ENCODE measurements at regions not wholly inside any gene's neighbourhood (a gene's known extent, or its start where the extent isn't known, plus 50 kb on each side); places are given as distances from the start of the nearest gene placed in this dataset.

GRCh38 chr5:154566146-154566680 lies 88.2 kb upstream of the HAND1 start:
- Histone ChIP-seq H3K9me3 (ENCODE audit: insufficient read depth, low read depth, low read length) (no peaks in the 10 kb centered on the region), H3K27me3 (ENCODE audit: insufficient read depth, low read length) (no peaks in the 10 kb centered on the region), H3K9ac (ENCODE audit: low read depth, low read length) (no peak overlapping the region)

GRCh38 chr5:154565123-154565522 lies 87.1 kb upstream of the HAND1 start:
- H3K9me3 ChIP-seq (ENCODE audit: insufficient read depth, low read depth, low read length) = no peaks in the 10 kb centered on the region
- H3K36me3 ChIP-seq (ENCODE audit: insufficient read depth, low read depth, low read length) = no peaks in the 10 kb centered on the region
- H3K4me1 ChIP-seq (ENCODE audit: insufficient read depth, low read length) = no peaks in the 10 kb centered on the region
- H3K9ac ChIP-seq (ENCODE audit: low read depth, low read length) = no peak overlapping the region
- no peak overlapping the region for H3K27ac ChIP-seq (ENCODE audit: low read length)
- H3K4me3 ChIP-seq (ENCODE audit: low read length) = no peak overlapping the region
- no peaks in the 10 kb centered on the region for H3K27me3 ChIP-seq (ENCODE audit: insufficient read depth, low read length)

More at GRCh38 chr5:154566146-154566680, 88.2 kb upstream of the HAND1 start:
- no peaks in the 10 kb centered on the region for H3K4me1 ChIP-seq (ENCODE audit: insufficient read depth, low read length)
- no peak overlapping the region for H3K4me3 ChIP-seq (ENCODE audit: low read length)
- H3K36me3 ChIP-seq (ENCODE audit: insufficient read depth, low read depth, low read length) = no peaks in the 10 kb centered on the region
- H3K27ac ChIP-seq (ENCODE audit: low read length) = no peak overlapping the region

- H3K9me3 ChIP-seq (ENCODE audit: insufficient read depth, low read depth, low read length) = no peaks in the 10 kb centered on the region
- no peaks in the 10 kb centered on the region for H3K36me3 ChIP-seq (ENCODE audit: insufficient read depth, low read depth, low read length)
- H3K9ac ChIP-seq (ENCODE audit: low read depth, low read length) = no peak overlapping the region
- no peaks in the 10 kb centered on the region for H3K4me1 ChIP-seq (ENCODE audit: insufficient read depth, low read length)
- H3K27me3 ChIP-seq (ENCODE audit: insufficient read depth, low read length) = no peaks in the 10 kb centered on the region
- no peak overlapping the region for H3K4me3 ChIP-seq (ENCODE audit: low read length)
- H3K27ac ChIP-seq (ENCODE audit: low read length) = no peak overlapping the region
These were observed 84.3 kb upstream of the HAND1 start for GRCh38 chr5:154562244-154562880.

- Histone ChIP-seq H3K27ac (ENCODE audit: low read length) (no peak overlapping the region), H3K36me3 (ENCODE audit: insufficient read depth, low read depth, low read length) (no peaks in the 10 kb centered on the region)
These were observed 81.6 kb upstream of the HAND1 start for GRCh38 chr5:154559398-154560276.

GRCh38 chr5:154557548-154557947 lies 79.5 kb upstream of the HAND1 start:
- H3K4me3 ChIP-seq (ENCODE audit: low read length) = no peak overlapping the region
- H3K27me3 ChIP-seq (ENCODE audit: insufficient read depth, low read length) = no peaks in the 10 kb centered on the region
- H3K9me3 ChIP-seq (ENCODE audit: insufficient read depth, low read depth, low read length) = peaks cover 10% of the 10 kb centered on the region; the same call in 1 of the 2 replicates
- H3K36me3 ChIP-seq (ENCODE audit: insufficient read depth, low read depth, low read length) = no peaks in the 10 kb centered on the region
- H3K4me1 ChIP-seq (ENCODE audit: insufficient read depth, low read length) = no peaks in the 10 kb centered on the region
- no peak overlapping the region for H3K27ac ChIP-seq (ENCODE audit: low read length)
- no peak overlapping the region for H3K9ac ChIP-seq (ENCODE audit: low read depth, low read length)

More at GRCh38 chr5:154559398-154560276, 81.6 kb upstream of the HAND1 start:
- H3K4me3 ChIP-seq (ENCODE audit: low read length) = no peak overlapping the region
- H3K9me3 ChIP-seq (ENCODE audit: insufficient read depth, low read depth, low read length) = no peaks in the 10 kb centered on the region
- H3K4me1 ChIP-seq (ENCODE audit: insufficient read depth, low read length) = no peaks in the 10 kb centered on the region
- H3K9ac ChIP-seq (ENCODE audit: low read depth, low read length) = no peak overlapping the region
- no peaks in the 10 kb centered on the region for H3K27me3 ChIP-seq (ENCODE audit: insufficient read depth, low read length)

GRCh38 chr5:154547551-154547950 lies 69.5 kb upstream of the HAND1 start:
- H3K4me3 ChIP-seq (ENCODE audit: low read length) = no peak overlapping the region
- no peaks in the 10 kb centered on the region for H3K4me1 ChIP-seq (ENCODE audit: insufficient read depth, low read length)
- H3K36me3 ChIP-seq (ENCODE audit: insufficient read depth, low read depth, low read length) = no peaks in the 10 kb centered on the region
- H3K27ac ChIP-seq (ENCODE audit: low read length) = no peak overlapping the region
- H3K9ac ChIP-seq (ENCODE audit: low read depth, low read length) = no peak overlapping the region
- H3K27me3 ChIP-seq (ENCODE audit: insufficient read depth, low read length) = peaks cover 7% of the 10 kb centered on the region
- H3K9me3 ChIP-seq (ENCODE audit: insufficient read depth, low read depth, low read length) = no peaks in the 10 kb centered on the region; the same call in 1 of the 2 replicates

GRCh38 chr5:154546719-154547118 lies 68.7 kb upstream of the HAND1 start:
- no peak overlapping the region for H3K27ac ChIP-seq (ENCODE audit: low read length)
- no peak overlapping the region for H3K9ac ChIP-seq (ENCODE audit: low read depth, low read length)
- no peaks in the 10 kb centered on the region for H3K36me3 ChIP-seq (ENCODE audit: insufficient read depth, low read depth, low read length)
- H3K4me3 ChIP-seq (ENCODE audit: low read length) = no peak overlapping the region
- no peaks in the 10 kb centered on the region for H3K9me3 ChIP-seq (ENCODE audit: insufficient read depth, low read depth, low read length)
- H3K4me1 ChIP-seq (ENCODE audit: insufficient read depth, low read length) = peaks cover 1% of the 10 kb centered on the region; the same call in 1 of the 2 replicates
- H3K27me3 ChIP-seq (ENCODE audit: insufficient read depth, low read length) = peaks cover 15% of the 10 kb centered on the region

- no peak overlapping the region for H3K27ac ChIP-seq (ENCODE audit: low read length)
- H3K4me3 ChIP-seq (ENCODE audit: low read length) = no peak overlapping the region
- H3K36me3 ChIP-seq (ENCODE audit: insufficient read depth, low read depth, low read length) = no peaks in the 10 kb centered on the region
- no peaks in the 10 kb centered on the region for H3K9me3 ChIP-seq (ENCODE audit: insufficient read depth, low read depth, low read length)
- H3K9ac ChIP-seq (ENCODE audit: low read depth, low read length) = no peak overlapping the region
- peaks cover 9% of the 10 kb centered on the region; the same call in 1 of the 2 replicates for H3K4me1 ChIP-seq (ENCODE audit: insufficient read depth, low read length)
- peaks cover 15% of the 10 kb centered on the region for H3K27me3 ChIP-seq (ENCODE audit: insufficient read depth, low read length)
These were observed 66.6 kb upstream of the HAND1 start for GRCh38 chr5:154544646-154545045.

- peaks cover 9% of the 10 kb centered on the region; the same call in 1 of the 2 replicates for H3K4me1 ChIP-seq (ENCODE audit: insufficient read depth, low read length)
- H3K9me3 ChIP-seq (ENCODE audit: insufficient read depth, low read depth, low read length) = no peaks in the 10 kb centered on the region
- no peak overlapping the region for H3K4me3 ChIP-seq (ENCODE audit: low read length)
- H3K36me3 ChIP-seq (ENCODE audit: insufficient read depth, low read depth, low read length) = no peaks in the 10 kb centered on the region
- no peak overlapping the region for H3K9ac ChIP-seq (ENCODE audit: low read depth, low read length)
- peaks cover 15% of the 10 kb centered on the region for H3K27me3 ChIP-seq (ENCODE audit: insufficient read depth, low read length)
- no peak overlapping the region for H3K27ac ChIP-seq (ENCODE audit: low read length)
These were observed 65.4 kb upstream of the HAND1 start for GRCh38 chr5:154543380-154543779.

- no peaks in the 10 kb centered on the region for H3K36me3 ChIP-seq (ENCODE audit: insufficient read depth, low read depth, low read length)
- H3K27ac ChIP-seq (ENCODE audit: low read length) = no peak overlapping the region
- H3K4me3 ChIP-seq (ENCODE audit: low read length) = no peak overlapping the region
- peaks cover 9% of the 10 kb centered on the region; the same call in 1 of the 2 replicates for H3K4me1 ChIP-seq (ENCODE audit: insufficient read depth, low read length)
- no peaks in the 10 kb centered on the region for H3K9me3 ChIP-seq (ENCODE audit: insufficient read depth, low read depth, low read length)
- H3K27me3 ChIP-seq (ENCODE audit: insufficient read depth, low read length) = peaks cover 15% of the 10 kb centered on the region
- no peak overlapping the region for H3K9ac ChIP-seq (ENCODE audit: low read depth, low read length)
These were observed 64.6 kb upstream of the HAND1 start for GRCh38 chr5:154542581-154542980.

- Histone ChIP-seq H3K4me3 (ENCODE audit: low read length) (no peak overlapping the region), H3K27ac (ENCODE audit: low read length) (no peak overlapping the region), H3K4me1 (ENCODE audit: insufficient read depth, low read length) (peaks cover 9% of the 10 kb centered on the region; the same call in 1 of the 2 replicates), H3K27me3 (ENCODE audit: insufficient read depth, low read length) (peaks cover 15% of the 10 kb centered on the region), H3K36me3 (ENCODE audit: insufficient read depth, low read depth, low read length) (no peaks in the 10 kb centered on the region), H3K9me3 (ENCODE audit: insufficient read depth, low read depth, low read length) (no peaks in the 10 kb centered on the region), H3K9ac (ENCODE audit: low read depth, low read length) (no peak overlapping the region)
These were observed 64.0 kb upstream of the HAND1 start for GRCh38 chr5:154542000-154542399.

Data from iPS-20b (cell line).